Loucy (cell line): ENCODE measurements at regions not wholly inside any gene's neighbourhood (a gene's known extent, or its start where the extent isn't known, plus 50 kb on each side); places are given as distances from the start of the nearest gene placed in this dataset.
A peak's percentile ranks its signal among the peaks of the same experiment; 100 is the strongest.

Source experiments
- EZH2phosphoT487 ChIP-seq: fragments of 200-600 bp; IDR thresholded peaks from 2 replicates; pipeline ENCODE4 v1.6.1; 2018; ENCODE audit warnings: antibody characterized with exemption, mild to moderate bottlenecking, moderate library complexity, borderline replicate concordance
- TF ChIP-seq, protein P1 (sequence below): fragments of 200-600 bp; sonication (generic); conservative IDR thresholded peaks from 2 replicates; pipeline ENCODE4 v1.5.1; 2014; ENCODE audit warnings: mild to moderate bottlenecking, antibody characterized with exemption, low read length

DNA sequence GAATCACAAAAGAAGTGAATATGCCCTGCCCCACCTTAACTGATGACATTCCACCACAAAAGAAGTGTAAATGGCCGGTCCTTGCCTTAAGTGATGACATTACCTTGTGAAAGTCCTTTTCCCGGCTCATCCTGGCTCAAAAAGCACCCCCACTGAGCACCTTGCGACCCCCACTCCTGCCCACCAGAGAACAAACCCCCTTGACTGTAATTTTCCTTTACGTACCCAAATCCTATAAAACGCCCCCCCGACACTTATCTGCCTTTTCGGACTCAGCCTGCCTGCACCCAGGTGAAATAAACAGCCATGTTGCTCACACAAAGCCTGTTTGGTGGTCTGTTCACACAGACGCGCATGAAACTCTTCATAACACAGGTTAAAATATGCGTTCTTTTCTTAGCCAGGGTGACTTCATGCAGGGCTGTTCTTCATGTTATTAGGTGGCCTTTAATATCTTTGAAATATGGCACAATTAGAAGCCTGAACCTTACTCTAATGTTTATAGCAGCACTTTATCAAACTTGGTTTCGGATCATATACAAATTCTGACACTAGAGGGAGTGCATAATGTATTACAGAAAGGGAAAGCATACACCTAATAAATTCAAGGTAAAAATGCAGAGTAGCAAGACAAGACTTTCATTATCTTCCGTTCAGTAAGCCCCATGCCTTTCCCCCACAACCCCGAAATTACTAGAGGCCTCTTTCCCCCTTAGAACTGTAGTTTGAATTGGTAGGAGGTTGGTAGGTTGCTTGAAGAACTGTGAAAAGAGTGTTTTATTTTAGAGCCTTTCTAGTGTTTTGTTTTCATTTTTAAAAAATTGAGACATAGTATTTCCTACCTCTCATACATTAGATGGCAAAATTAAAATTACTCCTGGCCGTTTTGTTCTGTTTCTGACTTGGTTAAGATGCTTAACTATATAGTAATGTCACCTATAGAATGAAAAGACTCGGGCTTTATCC, 117.9 kb downstream of the NPY start:
- TF ChIP-seq, protein P1, sequence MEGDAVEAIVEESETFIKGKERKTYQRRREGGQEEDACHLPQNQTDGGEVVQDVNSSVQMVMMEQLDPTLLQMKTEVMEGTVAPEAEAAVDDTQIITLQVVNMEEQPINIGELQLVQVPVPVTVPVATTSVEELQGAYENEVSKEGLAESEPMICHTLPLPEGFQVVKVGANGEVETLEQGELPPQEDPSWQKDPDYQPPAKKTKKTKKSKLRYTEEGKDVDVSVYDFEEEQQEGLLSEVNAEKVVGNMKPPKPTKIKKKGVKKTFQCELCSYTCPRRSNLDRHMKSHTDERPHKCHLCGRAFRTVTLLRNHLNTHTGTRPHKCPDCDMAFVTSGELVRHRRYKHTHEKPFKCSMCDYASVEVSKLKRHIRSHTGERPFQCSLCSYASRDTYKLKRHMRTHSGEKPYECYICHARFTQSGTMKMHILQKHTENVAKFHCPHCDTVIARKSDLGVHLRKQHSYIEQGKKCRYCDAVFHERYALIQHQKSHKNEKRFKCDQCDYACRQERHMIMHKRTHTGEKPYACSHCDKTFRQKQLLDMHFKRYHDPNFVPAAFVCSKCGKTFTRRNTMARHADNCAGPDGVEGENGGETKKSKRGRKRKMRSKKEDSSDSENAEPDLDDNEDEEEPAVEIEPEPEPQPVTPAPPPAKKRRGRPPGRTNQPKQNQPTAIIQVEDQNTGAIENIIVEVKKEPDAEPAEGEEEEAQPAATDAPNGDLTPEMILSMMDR, result peak; percentile 75
- TF ChIP-seq EZH2phosphoT487, result no peak
